ENCODE measurements at regions not wholly inside any gene's neighbourhood (a gene's known extent, or its start where the extent isn't known, plus 50 kb on each side); places are given as distances from the start of the nearest gene placed in this dataset.

- no peak for DNase-seq
- intact Hi-C loops (cut with DNase I; ENCODE audit: low total_unique reads), result no loop called here
- Histone ChIP-seq H3K9me3 (no peaks in the 10 kb centered on the region), H3K36me3 (no peaks in the 10 kb centered on the region), H3K27ac (no peak overlapping the region), H3K27me3 (no peaks in the 10 kb centered on the region), H3K4me3 (no peak overlapping the region), H3K4me1 (no peaks in the 10 kb centered on the region)
- no peak for TF ChIP-seq CTCF (IDR thresholded peaks at IDR 0.05)
Observed at GRCh38 chr5:165459232-165459631, 1953.8 kb downstream of the MAT2B start.

GRCh38 chr5:165460911-165461310 is 1955.5 kb downstream of the MAT2B start:
- no peaks in the 10 kb centered on the region for H3K9me3 ChIP-seq
- no peaks in the 10 kb centered on the region for H3K36me3 ChIP-seq
- H3K27ac ChIP-seq, result no peak overlapping the region
- H3K4me3 ChIP-seq, result no peak overlapping the region
- H3K4me1 ChIP-seq, result no peaks in the 10 kb centered on the region
- no peak for DNase-seq
- no peaks in the 10 kb centered on the region for H3K27me3 ChIP-seq
- no peak for TF ChIP-seq CTCF (IDR thresholded peaks at IDR 0.05)
- intact Hi-C loops (cut with DNase I; ENCODE audit: low total_unique reads), result no loop called here

- no peak for TF ChIP-seq CTCF (IDR thresholded peaks at IDR 0.05)
- no peaks in the 10 kb centered on the region for H3K9me3 ChIP-seq
- H3K27ac ChIP-seq, result no peak overlapping the region
- DNase-seq, result no peak
- no peaks in the 10 kb centered on the region for H3K4me1 ChIP-seq
- H3K4me3 ChIP-seq, result no peak overlapping the region
- intact Hi-C loops (cut with DNase I; ENCODE audit: low total_unique reads), result no loop called here
- H3K36me3 ChIP-seq, result no peaks in the 10 kb centered on the region
- no peaks in the 10 kb centered on the region for H3K27me3 ChIP-seq
Observed at GRCh38 chr5:165477546-165477945, 1972.1 kb downstream of the MAT2B start.

- H3K4me1 ChIP-seq, result no peaks in the 10 kb centered on the region
- H3K4me3 ChIP-seq, result no peak overlapping the region
- no peaks in the 10 kb centered on the region for H3K9me3 ChIP-seq
- TF ChIP-seq CTCF (IDR thresholded peaks at IDR 0.05), result no peak
- H3K27me3 ChIP-seq, result no peaks in the 10 kb centered on the region
- H3K27ac ChIP-seq, result no peak overlapping the region
- no peak for DNase-seq
- no peaks in the 10 kb centered on the region for H3K36me3 ChIP-seq
- intact Hi-C loops (cut with DNase I; ENCODE audit: low total_unique reads), result no loop called here
Observed at GRCh38 chr5:165495829-165496380, 1990.5 kb downstream of the MAT2B start.

- no peak for DNase-seq
- Histone ChIP-seq H3K27ac (no peak overlapping the region), H3K4me3 (no peak overlapping the region), H3K9me3 (no peaks in the 10 kb centered on the region), H3K36me3 (no peaks in the 10 kb centered on the region), H3K4me1 (no peaks in the 10 kb centered on the region), H3K27me3 (no peaks in the 10 kb centered on the region)
- intact Hi-C loops (cut with DNase I; ENCODE audit: low total_unique reads), result no loop called here
- no peak for TF ChIP-seq CTCF (IDR thresholded peaks at IDR 0.05)
Observed at GRCh38 chr5:165497707-165498106, 1992.3 kb downstream of the MAT2B start.

All from tibial artery (tissue), 4 donors.